ENCODE measurements at regions not wholly inside any gene's neighbourhood (a gene's known extent, or its start where the extent isn't known, plus 50 kb on each side); places are given as distances from the start of the nearest gene placed in this dataset.

DNA sequence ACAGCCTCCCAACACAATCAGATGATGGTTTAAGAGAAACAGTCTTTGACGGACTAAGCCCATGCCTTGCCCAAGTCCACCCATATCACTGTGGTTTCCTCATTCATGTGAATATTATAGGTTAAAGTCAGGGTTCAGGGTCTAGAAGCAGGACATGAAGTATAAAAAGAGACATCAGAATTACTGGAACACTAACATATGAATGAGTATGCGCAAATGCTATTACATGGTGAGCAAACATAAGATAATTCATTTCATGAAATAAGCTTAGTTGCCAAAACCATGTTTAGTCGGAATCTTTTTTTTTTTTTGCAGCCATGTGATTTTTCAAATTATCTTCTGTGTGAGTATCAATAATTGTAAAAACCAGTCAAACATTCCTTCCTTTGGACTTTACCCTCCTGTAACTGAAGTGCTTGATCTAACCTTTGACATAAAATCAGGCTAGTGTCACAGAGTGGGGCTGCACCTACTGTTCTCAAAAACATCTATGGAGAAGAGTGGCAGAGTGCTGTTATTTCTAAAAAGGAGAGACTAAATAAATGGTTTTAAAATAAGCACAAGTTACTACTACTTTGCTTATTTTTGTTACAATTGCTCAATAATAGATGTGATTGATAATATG lies 84.9 kb upstream of the NRIP1 start:
- in situ Hi-C loops (cut with HindIII; ENCODE audit: low sequenced_read_pairs): no loop called here

DNA sequence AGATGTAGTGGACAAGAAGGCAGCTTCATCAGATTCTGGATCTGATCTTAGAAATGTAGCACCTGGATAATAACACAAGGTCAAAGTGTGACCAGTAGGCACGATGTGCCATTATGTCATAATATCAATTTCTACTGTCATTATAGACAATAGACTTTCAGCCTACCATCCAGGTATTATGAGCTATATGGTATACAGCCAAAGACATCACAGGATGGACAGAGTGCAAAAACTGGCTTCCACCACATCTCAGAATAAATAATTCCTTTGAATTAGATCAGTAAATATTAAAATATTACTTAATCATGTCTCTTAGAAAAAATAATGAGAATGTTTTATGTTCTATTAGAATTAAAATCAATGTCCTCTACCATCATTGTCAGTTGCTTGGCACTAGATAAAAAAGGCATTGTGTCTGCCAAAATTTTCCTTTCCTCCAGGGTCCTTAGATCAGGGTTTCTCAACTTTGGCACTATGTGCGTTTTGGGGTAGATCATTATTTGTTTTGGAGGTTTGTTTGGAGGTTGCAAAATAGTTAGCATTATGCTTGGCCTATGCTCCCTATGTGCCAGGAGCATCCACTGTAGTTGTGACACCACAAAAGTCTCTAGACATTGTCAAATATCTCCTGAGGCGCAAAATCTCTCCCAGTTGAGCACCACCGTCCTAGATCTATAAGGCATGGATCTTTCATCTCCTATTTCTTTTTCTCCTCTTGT lies 86.7 kb upstream of the NRIP1 start:
- in situ Hi-C loops (cut with HindIII; ENCODE audit: low sequenced_read_pairs): no loop called here

DNA sequence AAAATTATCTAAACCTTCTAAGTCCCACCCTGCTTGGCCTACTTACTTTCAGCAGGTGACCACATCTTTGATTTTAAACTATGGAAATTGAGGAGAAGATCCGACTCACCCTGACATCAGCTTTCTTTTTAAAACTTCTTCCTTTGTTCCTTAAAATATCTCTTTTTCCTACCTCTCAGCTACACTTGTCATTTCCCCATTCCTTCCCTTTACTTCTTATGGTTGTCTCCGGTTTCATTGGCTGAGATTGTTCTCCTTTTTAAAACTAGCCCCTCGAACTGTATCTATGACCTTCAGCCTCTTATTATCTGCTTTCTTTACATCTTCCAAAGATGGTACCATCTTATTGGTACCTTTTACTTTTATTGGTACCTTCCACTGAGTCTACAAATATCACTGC lies 87.8 kb upstream of the NRIP1 start:
- in situ Hi-C loops (cut with HindIII; ENCODE audit: low sequenced_read_pairs): no loop called here

DNA sequence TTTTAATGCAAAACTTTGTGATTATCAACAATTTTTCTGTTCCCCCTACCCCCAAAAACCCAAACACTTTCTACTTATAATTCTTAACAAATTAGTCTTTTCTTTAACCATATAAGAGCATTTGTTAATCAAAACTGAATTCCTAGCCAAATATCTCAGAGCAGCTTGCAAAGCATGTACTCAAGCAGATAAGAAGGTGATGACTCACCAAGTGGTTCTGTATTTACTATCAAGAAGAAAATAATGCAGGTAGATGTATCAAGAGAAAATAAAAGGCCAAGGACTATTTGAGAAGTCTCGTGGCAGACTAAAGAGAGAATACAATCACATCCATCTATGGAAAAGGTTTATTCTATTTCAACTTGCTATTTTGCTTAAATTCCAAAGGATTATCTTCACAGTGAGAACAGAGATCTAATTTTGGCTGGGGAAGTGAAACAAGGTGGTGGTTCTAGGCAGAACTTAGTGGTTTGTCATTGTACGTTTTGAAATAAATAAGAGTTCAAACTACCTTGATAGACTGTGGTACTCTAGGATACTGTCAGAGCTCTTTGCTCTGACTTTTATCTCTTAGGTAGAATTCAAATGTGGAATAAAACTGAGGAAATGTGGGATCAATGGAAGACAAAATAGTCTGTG lies 94.7 kb upstream of the NRIP1 start:
- in situ Hi-C loops (cut with HindIII; ENCODE audit: low sequenced_read_pairs): no loop called here

DNA sequence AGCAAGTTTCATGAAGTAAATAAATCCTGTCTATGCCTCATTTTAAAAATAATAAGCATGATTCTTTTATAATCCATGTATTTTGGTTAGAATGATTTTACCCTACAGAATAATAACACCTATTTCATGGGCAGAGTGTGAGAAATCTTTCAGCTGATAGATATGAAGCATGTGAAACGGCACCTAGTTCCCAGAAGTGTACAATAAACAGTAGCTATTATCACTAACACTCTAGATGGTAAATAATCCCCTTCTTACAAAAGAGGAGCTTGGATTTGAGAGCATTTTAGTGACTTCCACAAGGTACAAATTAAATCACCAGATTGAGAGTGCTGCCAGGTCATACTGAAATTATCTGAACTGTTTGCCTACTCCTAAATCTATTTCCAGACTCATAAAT lies 95.3 kb upstream of the NRIP1 start:
- in situ Hi-C loops (cut with HindIII; ENCODE audit: low sequenced_read_pairs): no loop called here

DNA sequence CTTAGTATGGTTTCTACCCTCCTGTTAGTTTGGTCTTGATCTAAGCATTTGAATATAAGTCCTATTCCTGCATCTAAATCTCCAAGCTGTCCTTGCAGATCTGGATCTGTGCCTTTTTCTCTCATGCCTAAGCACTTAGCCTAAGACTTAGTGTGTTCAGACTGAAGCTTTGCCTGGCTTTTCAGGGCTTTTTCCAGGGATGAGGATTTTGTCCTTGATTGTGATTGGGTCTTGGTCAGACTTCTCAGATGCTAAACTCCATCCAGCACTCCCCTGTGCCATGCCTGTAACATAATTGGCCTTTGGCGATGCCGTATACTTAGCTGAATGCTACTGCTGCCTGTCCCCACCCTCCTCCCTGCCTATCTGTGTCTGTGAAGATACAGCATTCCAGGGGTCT lies 98.1 kb upstream of the NRIP1 start:
- in situ Hi-C loops (cut with HindIII; ENCODE audit: low sequenced_read_pairs): no loop called here

DNA sequence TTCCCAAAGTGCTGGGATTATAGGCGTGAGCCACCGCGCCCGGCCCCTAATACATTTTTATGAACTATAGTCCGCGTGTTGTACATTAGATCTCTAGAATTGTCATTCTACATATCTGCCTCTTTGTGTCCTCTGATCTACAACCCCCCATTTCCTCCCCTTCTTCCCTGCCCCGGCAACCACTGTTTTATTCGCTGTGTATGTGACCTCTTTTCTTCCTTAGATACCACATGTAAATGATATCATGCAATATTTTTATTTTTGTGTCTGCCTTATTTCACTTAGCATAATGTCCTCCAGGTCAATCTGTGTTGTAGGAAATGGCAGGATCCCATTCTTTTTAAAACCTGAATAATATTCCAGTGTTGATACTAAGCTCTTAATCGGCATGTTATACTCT lies 99.5 kb upstream of the NRIP1 start:
- in situ Hi-C loops (cut with HindIII; ENCODE audit: low sequenced_read_pairs): no loop called here

DNA sequence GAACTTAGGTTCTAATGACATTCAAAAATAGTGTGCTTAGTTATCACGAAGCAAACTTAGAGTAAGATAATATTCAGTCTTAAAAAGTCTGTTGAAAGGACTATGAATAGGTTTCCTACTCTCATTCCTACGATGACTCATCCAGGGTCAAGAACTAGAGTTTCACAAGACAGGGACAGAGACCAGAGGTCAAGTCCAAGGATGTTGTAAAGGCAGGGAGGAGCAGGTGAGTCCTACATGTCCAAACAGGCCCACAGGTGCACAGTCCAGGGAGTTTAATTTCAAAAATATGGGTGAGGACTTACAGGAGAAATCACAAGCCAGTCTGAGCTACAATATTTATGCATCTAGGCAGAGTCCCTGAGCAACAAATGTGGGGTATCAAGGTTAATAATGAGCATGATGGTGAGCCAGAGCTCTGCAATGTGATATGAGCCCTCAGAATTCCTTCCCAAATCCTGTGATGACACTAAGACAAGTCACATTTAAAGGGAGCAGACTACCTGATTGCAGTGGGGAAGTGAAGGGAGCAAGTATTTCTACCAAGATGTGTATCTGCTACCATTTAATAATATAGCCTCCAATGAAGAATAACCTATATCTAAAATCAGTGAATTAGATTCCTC lies 100.0 kb upstream of the NRIP1 start:
- in situ Hi-C loops (cut with HindIII; ENCODE audit: low sequenced_read_pairs): no loop called here

DNA sequence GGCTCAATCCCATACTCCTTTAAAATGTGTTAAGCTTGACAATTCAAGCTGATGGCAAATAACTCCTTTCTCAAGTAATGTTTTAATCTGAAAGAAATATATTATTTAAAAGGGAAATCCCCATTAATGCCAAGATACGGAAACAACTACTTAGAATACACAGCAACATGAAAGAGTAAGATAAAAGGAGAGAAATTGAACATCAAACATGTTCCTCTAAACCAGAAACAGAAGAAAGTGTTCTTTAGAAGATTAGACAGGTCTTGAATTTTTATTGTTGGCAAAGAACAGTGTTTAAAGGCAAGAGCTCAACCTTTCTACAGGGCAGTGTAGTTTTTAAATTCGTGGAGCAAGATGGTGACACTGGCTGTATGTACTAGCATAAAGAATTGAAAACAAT lies 105.8 kb upstream of the NRIP1 start:
- in situ Hi-C loops (cut with HindIII; ENCODE audit: low sequenced_read_pairs): loop anchor here (5.0 kb wide), 1 partner anchor 107 kb away; no protein-coding TSS in a partner anchor

DNA sequence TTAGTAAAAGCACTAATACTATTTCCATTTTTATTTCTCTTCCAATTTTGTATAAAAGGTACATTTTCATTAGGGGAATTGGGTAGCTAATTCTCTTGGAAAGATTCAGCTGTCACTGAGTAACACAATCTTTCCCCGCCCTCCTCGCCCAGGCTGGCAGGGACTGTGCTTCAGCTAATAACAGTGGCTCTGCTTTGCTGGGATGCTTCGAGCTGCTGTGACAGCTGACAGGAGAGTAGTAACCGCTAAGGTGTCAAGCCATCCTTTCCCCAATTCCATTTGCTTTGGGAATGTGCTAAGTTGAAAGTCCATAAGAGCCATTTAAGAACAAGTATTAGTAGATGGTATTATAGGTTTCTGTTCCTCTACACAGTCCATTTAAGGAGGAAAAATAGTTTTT lies 106.7 kb upstream of the NRIP1 start:
- in situ Hi-C loops (cut with HindIII; ENCODE audit: low sequenced_read_pairs): loop anchor here (5.0 kb wide), 1 partner anchor 106 kb away; no protein-coding TSS in a partner anchor

DNA sequence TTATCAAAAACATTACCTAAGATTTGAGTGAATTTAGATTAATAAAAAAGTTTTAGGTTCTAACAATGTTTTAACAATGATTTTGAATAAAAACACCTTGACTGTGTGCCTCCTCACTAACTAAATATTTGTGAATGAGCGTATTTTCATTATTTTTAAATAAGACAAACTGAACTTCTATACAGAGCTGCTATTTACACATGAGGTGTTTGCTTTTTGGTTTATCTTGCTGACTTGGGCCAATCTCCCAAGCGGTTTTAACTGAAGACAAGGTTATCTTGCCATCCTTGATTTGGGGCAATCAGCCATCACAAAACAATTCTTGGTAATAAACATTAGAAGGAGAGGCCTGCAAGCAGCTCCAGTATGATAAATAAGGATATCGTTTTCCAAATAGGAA lies 108.2 kb upstream of the NRIP1 start:
- in situ Hi-C loops (cut with HindIII; ENCODE audit: low sequenced_read_pairs): loop anchor here (5.0 kb wide), 1 partner anchor 104 kb away; no protein-coding TSS in a partner anchor

DNA sequence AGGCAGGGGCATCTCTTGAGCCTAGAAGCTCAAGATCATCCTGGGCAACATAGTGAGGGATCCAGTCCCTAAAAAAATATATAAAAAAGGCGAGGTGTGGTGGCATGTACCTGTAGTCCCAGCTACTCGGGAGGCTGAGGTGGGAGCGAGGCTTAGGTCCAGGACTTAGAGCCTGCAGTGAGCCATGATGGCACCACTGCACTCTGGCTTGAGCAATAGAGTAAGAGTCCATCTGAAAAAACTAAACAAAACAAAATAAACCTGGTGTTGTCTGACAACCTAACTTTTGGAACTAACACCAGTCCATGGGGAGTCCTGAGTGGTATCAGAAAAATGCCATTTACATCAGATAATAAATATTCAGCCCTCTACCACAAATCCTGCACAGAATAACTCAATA lies 110.1 kb upstream of the NRIP1 start:
- in situ Hi-C loops (cut with HindIII; ENCODE audit: low sequenced_read_pairs): loop anchor here (5.0 kb wide), 1 partner anchor 102 kb away; no protein-coding TSS in a partner anchor

DNA sequence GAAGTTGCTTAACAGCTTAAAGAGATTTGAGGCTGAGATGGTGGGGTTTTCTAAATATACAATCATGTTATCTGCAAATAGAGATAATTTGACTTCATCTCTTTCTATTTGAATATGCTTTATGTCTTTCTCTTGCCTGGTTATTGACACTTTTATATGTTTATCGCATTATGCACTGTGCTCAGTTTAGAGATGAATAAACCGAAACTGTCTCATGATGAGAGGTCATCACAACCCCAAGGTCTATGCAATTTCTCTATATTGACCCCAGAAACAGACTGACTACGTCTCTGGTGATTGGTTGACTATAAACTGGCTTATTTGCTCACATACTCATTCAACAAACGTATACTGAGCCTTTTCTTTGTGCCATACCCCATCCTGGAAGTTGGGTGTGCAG lies 117.9 kb upstream of the NRIP1 start:
- in situ Hi-C loops (cut with HindIII; ENCODE audit: low sequenced_read_pairs): no loop called here

DNA sequence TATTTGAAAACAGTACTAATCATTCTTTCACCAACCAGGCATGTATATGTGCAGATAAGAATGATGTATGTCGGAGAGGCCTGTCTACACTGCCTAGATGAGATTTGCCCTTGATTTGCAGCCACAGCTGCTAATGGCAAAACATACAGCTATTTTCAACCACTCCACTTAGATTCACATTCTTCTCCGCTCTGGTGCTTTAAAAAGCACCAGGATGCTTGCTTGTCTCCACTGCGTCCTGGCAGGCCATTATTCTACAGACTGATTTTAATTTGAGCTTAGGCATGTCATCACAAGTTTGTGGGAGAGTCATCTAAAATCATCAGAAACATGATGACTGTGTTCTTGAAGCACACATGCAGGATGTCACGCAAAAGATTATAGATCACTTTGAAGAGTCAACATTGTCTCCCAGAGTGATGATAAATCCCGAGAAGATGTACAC lies 119.0 kb upstream of the NRIP1 start:
- in situ Hi-C loops (cut with HindIII; ENCODE audit: low sequenced_read_pairs): no loop called here

DNA sequence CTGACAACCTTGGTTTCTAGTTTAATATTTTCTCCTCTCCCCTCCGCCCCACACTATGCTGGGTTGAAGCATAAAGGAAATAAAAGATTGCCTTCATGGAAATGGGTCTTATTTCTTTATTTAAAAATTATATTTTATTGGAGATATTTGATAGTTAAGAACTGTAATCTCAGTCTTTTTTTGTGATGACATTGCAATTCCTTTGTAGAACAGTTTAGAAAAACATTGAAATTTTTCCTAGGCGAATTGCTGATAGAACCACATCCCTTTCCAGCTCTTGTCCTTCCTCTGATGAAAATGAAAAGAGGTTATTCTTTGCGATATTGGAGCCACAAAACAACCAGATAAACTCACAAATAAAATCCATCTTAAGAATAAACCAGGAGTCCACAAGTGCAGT lies 125.6 kb upstream of the NRIP1 start:
- in situ Hi-C loops (cut with HindIII; ENCODE audit: low sequenced_read_pairs): no loop called here

DNA sequence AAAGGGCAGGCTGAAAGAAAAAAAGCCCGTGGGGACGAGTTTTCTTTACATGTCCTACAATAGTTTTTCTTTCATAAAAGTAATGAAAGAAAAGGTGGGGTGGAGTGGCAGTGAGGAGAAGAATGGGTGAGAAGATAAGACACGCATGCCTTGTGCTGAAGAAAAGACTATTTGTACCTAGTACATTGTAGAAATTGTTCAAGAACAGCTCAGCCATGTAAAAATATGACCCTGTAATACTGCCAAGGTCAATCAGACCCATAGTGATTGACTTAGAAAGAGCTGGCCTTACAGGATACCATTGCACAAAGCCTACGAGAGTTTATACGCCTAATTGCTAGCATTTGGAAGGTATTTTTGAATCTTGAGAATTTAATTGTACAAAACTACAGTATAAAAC lies 126.0 kb upstream of the NRIP1 start:
- in situ Hi-C loops (cut with HindIII; ENCODE audit: low sequenced_read_pairs): no loop called here

DNA sequence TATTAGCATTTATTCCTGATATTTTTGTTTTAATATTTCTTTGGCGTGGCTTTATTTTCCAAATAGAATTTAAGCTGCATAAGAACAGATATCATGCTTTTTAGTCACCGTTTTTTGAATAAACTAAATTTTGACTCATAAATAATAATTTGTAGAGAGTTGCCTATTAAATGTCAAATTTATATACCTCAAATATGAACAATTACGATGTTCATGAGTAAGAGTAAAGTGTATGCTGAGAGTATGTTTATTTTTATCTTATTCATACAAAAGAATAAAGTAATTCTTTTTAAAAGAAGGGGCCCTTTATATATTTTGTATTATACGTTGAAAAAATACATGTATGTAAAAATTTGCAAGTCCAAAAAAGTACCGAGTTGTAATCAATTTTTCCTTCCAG lies 126.5 kb upstream of the NRIP1 start:
- in situ Hi-C loops (cut with HindIII; ENCODE audit: low sequenced_read_pairs): no loop called here

DNA sequence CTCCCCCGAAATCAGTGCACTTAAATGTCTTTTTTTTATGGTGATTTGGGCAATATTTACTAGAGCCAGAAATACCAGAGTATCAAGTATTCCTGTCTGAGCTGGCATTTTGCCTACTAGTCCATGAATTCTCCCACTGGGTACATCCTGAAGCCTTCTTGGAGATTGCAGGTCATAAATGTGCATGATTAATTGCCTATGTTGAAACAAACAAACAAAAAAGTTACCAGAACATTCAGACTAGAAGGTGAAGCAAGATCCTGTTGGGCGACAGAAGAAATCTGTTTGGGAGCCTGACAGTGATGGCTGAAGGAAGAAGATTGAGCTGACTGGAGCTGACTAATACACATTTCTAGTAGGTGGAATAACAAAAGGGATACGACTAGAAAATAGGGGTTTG lies 127.4 kb upstream of the NRIP1 start:
- in situ Hi-C loops (cut with HindIII; ENCODE audit: low sequenced_read_pairs): no loop called here

DNA sequence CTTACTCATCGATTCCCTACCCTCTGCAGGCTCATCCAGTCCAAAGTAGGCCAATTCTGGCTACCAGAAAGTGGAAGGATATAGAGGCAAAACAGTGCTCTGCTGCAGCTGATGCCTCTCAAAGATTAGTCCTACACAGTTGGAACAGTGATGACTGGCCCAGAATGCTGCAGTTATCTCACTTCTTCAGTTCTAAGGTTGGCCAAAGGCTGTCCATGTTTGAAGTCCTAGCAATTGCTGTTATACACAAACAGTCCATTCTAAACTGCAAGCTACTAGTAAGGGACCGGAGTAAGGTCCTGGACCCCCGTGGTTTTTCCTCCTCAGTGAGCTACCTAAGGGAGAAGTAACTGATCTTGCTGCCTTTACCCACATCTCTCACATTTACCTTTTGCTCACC lies 129.1 kb upstream of the NRIP1 start:
- in situ Hi-C loops (cut with HindIII; ENCODE audit: low sequenced_read_pairs): no loop called here

DNA sequence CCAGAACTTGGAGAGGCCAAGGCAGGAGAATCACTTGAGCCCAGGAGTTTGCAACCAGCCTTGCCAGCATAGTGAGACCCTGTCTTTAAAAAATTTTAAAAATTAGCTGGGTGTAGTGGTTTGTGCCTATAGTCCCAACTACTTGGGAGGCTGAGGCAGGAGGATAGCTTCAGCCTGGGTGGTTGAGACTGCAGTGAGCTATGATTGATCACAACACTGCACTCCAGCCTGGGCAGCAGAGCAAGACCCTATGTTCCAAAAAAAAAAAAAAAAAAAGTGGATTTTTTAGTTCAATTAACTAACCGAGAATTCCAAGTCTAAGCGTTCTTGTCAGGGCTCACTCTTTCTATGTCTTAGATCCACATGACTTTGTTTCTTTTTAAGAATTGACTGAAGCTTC lies 130.3 kb upstream of the NRIP1 start:
- in situ Hi-C loops (cut with HindIII; ENCODE audit: low sequenced_read_pairs): no loop called here

DNA sequence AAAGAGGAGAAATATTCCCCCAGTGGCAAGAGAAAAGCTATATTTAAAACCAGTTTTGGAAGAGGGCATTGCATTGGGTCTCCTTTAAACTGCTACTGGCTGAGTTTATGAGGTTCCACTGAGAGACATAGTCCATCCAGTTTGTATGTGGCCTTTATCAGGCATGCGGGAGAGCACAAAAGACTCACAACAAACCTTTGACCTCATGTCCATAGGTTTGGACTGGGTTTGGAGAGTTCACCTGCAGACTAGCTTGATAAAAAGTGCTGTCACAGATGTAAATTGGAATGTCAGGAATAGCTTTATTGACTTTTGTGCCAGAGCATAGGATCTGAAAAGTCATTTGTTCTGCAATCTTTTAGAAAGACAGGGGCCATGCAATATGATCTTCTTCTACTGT lies 131.0 kb upstream of the NRIP1 start:
- in situ Hi-C loops (cut with HindIII; ENCODE audit: low sequenced_read_pairs): no loop called here

DNA sequence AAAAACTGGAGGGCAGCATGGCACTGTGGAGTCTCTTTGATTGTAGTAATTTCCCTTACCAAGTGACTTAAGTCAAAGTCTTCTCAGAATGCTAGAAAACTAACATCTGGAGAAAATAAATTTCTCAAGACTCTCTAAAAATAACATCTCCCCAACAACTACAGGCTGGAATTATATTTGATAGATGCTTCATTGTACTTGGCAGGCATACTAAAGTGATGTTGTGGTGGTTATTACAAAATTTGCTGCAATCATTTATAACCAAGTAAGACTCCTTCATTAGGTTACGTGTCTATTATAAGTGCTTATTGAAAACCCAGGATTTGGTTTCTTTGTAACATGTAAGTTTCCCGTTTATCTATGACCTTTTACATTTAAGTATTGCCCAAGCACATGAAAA lies 132.9 kb upstream of the NRIP1 start:
- in situ Hi-C loops (cut with HindIII; ENCODE audit: low sequenced_read_pairs): no loop called here
